ENCODE measurements at regions not wholly inside any gene's neighbourhood (a gene's known extent, or its start where the extent isn't known, plus 50 kb on each side); places are given as distances from the start of the nearest gene placed in this dataset.

DNA sequence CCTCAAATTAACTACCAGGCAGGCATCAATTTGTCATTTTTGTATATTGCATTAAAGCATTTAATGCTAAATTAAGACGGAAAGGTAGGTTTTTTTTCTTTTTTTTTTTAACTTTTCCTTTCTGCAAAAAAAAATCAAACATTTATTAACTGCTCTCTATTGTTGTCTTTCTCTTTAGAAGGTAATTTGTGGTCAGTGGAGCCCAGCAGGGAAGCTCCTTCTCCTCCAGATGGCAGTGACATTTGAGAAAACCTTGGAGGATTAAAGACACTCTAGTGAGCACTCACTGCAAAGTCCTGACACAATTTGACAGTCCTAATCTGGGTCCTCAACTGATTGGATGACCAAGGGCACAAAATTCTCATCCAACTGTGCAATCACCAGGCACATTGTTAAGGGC, 102.4 kb downstream of the SLIT2 start:
- peak; percentile 42 for DNase-seq

DNA sequence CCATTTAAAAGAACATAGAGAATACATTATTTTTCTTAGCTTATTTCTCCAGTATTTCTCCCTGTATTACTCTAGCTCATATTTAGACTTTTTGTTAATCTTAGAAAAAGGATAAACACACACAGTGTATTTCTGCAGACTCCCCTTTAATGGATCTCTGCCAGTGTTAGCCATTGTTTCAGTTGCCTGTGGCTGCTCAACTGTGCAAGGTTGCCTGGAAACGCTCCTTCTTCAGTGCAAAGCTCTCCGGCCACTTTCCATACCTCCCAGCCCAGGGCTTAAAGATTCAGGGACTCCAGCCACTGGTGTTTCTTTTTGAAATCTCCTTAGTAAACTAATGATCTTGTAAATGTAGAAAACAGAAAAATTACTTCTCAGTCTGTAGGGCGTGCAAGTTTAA, 104.9 kb downstream of the SLIT2 start:
- DNase-seq: peak; percentile 42

DNA sequence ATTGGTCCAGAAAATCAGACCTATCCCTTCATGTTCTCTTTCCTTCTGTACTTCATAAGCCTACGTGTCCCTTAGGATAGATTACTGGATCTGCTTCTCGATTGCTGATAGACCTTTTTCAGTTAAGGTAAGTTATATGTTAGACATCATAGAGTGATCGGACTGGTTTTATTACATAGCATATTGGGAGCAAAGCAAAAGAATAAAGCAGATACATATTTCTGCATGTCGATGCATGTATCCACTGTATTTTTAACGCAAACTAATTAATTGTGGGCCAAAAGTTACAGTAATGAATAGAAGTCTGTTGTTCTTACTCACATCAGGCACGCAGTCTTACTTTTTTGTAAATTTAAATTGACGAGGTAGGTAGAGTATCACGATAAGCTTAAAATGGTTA, 106.4 kb downstream of the SLIT2 start:
- no peak for DNase-seq

DNA sequence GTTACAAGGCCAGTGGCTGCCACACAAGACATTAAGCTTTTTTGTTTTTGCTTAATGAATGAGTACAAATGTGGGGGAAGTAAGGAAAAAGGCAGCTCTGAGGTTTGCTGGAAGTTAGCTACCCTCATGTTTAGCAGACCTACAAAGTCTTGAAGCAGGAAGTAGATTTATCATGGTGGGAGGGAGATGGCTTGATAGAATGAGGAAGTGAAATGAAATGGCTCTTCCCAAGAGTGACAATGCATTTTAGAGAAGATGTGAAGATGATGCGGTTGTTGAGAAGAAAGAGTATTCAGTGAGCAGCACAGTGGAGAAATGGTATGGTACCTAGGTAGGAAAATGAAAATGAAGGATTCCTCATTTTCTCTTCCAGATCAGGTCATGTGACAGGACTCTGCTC, 108.0 kb downstream of the SLIT2 start:
- no peak for DNase-seq

DNA sequence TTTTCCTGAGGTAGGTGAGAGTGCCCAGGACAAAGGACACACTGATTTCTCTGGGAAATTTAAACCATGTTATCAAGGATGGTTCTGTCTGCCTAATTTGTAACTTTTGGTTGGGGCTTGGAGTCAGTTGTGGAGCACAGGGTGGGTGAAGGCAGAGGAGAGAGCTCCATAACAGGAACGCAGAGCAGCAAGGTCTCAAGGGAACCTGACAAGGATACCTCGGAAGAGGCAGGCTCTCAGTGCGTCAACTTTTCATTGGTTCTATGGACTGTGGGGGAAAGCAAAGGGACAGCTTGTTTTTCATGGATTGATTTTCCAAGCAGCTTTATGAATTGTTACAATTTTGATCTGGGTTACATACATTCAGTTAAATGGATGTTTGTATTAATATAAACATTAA, 110.4 kb downstream of the SLIT2 start:
- DNase-seq: no peak

DNA sequence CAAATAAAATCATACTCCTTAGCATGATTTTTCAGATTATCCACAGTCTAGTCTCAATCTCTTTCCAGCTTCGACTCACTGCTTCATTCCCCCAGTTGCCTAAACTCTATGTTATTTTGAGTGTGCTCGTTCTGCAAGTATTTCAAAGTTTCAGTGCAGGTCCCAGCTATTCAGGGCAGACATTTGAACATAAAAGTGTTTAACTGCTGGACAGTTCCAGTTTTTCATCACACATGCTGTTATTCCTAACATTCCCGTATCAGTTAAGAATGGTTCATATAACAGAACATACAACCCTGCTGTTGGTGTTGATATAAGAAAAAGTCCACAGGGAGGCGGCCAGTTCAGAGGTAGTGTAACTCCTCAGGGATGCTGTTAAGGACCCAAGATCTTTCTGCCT, 113.3 kb downstream of the SLIT2 start:
- no peak for DNase-seq

DNA sequence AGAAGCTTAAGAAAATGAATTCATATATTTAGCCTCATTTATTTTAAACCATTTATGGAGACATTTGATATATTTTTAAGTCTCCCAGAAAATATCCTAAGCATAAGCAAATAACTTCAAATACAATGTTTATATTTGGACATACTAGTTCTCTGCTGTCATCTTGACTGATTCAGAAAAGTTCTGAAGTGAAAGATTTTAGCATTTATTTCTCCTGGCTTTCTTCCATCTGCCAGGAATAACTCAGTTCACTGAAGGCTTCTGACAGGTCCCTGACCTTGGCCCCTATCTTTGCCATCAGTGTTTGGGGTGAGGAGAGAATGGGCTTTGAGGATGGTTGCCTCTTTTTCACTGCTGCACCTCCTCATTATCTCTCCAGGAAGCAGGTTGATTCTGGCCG, 115.7 kb downstream of the SLIT2 start:
- DNase-seq: no peak

DNA sequence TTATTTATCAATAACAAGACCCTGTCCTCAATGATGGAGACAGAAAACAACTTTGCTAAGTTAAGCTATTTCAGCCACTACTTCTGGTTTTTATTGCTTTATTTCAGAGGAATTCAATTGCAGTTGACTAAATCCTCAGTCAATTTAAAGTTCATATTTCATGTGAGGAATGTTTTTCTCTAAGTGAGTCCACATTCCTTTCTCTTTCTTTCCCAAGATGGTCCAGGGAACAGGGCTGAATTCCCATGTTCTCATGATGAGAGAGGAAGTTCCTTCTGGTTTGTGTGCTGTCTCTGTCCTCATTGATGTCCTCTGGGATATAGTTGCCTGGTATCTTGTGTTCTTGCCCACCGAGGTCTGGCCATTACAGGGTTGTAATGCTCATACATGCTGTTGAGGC, 117.2 kb downstream of the SLIT2 start:
- no peak for DNase-seq

DNA sequence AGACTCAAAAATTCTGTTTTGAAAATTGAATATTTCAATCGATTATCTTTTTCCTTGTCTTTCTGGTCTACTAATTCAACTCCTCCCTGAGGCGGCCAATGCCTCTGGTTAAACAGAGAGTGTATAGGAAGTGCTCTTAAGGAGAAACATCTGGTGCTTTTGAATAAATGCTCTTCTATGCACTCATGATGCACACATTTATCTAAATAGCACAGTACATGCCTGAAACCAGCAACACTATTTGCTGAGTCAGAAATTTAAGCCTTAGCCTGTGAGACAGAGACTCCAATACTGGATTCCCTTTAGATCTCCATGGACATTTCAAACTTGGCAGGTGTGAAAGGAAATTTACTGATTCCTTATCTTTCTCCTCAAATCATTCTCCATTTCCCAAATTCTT, 118.6 kb downstream of the SLIT2 start:
- DNase-seq: no peak

DNA sequence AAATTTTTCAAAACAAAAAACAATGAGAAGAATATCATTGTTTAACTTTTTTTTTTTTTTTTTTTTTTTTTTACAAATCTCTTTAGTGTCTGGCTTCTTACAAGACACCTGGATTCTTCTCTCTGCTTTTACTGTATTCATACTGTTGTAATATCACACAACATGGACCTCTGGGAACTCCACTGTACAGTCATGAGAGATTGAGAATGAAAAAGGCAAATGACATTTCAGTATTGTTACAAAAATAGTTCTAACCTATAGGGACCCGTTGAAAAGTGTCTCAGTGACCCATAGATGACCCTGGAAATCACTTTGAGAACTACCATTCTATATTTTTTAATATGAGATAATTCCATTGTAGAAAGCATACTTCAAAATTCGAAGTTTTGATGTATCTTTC, 124.4 kb downstream of the SLIT2 start:
- DNase-seq: no peak

DNA sequence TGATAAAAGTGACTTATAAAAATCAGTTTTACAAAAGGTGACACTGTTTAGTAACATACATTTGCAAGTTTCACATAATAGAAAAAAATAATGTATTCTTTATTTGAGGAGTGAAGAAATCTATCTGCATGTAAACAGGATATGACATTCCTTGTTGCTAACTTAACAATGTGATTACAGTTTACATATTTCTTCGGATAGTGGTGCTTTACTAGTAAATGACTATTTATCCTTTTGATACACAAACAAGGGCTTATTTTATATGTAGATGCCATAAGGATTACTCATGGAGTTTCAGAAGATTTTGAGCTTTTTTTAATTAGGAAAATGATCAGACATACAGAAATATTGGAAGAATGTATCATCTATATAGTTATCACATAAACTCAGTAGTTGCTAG, 126.5 kb downstream of the SLIT2 start:
- DNase-seq: no peak

DNA sequence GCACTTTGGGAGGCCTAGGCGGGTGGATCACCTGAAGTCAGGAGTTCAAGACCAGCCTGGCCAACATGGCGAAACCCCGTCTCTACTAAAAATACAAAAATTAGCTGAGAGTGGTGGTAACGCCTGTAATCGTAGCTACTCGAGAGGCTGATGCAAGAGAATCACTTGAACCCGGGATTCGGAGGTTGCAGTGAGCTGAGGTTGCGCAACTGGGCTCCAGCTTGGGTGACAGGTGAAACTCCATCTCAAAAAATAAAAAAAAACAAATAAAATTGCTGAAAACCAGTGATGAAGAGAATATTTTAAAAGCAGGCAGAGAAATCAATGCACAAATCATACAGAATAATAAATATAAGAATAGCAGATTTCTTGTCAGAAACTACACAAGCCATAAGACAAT, 129.3 kb downstream of the SLIT2 start:
- no peak for DNase-seq

DNA sequence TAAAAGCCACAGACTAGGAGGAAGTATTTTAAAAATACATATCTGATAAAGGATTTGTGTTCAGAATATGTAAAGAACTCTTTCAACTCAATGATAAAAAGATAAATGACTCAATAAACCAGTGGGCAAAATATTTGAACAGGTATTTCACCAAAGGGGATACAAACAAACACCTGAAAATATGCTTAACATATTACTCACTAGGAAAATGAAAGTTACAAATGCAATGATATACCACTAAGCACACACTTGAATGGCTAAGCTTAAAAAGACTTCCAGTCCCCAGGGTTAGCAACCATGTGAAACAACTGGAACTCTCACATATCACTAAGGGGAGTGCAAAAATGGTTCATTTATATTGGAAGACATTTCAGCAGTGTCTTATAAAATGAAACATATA, 131.6 kb downstream of the SLIT2 start:
- DNase-seq: no peak

DNA sequence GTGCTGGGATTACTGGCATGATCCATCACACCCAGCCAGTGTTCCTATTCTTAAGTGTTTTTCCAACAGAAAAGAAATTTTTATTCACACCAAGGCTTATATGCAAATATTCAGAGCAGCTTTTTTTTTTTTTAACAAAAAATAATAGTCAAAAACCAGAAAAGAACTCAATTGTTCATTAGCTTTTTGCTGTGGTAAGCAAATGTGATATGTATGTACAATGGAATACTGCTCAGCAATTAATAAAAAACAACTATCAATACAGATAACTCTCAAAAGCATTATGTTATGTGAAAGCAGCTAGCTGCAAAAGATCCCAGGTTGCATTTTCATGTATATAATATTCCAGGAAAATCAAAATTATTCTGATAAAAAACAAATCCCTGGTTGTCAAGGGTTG, 132.3 kb downstream of the SLIT2 start:
- no peak for DNase-seq

DNA sequence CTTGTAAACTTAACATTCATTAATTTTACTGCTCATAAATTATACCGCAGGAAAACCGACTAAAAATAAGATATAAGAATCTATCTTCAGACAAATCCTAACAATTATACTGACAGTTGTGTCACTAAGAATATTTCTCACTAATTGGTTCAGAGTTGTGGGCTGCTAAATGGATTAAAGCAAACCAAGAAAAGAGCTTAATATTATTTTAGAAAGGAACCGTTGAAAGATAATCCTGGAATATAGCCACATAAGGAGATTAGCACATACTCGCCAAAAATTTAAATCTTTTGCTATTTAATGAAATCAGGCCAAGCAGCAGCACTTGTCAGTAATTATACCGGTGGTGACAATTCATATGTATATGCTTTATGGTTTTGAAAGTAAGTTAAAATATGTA, 132.8 kb downstream of the SLIT2 start:
- DNase-seq: no peak

DNA sequence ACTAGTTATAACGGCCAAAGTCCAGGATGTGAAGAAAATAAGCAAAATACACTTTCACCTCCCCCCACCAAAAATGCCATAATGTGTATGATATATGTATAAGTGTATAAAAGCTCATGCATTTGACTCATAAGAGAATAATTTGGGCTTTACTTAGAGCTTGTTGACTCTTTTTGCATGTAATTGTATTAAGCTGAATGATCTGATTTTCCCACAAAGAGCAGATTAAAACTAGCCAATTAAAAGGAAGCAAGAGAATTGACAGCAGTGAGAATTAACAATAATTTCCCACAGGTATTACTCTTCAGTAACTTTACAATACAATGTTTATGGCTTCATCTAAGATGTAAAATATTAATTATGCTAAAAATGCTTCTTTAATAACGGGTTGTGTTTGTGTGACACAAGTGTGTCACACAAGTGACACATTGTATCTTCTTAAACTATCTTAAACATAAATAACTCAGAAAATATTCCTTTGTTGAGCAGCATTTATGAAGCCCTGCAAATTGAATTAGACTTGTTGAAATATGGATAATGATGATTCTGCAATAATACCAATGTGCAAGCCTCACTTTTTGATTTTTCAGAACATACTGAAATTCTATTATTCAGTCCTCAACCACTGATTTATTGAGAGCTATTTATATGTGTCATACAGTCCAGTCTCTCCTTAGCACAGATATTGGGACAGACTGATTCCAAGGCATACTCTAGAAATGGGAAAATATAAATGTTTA, 134.5 kb downstream of the SLIT2 start:
- DNase-seq: no peak

DNA sequence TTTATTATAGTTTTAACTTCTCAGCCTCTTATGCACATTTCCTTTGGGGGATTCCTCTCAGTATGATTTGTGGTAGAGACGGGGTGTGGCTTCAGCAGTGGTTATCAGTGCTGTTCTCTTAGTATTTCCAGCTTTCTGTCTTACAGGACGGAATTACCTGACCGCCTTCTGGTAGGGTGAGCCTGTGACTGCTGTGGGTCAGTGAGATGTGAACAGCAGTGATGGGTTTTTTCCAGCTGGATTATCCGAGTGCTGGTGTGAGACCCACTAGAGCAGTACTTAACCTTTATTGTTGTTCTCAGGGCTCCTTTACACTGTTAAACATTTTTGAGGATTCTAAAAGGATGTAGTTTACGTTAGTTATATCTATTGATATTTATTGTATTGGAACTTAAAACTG, 135.2 kb downstream of the SLIT2 start:
- DNase-seq: no peak

DNA sequence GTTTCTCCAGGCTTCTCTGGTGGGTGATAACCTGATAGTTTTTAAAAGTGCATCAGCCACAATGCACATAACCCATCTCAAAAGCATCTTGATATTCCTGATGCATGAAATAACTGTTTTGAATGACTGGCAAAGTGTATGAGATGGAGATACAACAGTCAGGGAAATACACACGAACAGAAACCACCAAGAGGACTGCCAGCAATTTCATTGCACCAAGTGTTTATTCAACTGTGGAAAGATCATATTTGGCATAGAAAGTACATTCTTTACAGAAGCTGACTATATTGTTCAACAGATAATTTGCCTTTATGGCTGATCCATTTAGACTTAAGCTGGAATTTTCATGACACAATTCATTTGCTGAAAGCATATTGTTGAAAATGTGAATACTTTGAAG, 139.5 kb downstream of the SLIT2 start:
- DNase-seq: no peak

DNA sequence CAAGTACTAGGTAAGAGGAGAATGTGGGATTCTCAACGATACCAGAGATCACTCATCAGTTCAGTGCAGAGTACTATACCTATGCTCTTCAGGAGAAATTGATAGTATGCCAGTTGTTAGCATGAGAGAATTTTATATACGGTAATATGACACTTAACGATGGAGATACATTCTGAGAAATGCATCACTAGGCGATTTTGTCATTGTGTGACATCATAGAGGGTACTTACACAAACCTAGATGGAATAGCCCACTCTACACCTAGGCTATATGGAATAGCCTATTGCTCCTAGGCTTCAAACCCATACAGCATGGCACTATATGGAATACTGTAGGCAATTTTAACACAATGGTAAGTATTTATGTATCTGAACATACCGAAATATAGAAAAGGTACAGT, 140.2 kb downstream of the SLIT2 start:
- no peak for DNase-seq

DNA sequence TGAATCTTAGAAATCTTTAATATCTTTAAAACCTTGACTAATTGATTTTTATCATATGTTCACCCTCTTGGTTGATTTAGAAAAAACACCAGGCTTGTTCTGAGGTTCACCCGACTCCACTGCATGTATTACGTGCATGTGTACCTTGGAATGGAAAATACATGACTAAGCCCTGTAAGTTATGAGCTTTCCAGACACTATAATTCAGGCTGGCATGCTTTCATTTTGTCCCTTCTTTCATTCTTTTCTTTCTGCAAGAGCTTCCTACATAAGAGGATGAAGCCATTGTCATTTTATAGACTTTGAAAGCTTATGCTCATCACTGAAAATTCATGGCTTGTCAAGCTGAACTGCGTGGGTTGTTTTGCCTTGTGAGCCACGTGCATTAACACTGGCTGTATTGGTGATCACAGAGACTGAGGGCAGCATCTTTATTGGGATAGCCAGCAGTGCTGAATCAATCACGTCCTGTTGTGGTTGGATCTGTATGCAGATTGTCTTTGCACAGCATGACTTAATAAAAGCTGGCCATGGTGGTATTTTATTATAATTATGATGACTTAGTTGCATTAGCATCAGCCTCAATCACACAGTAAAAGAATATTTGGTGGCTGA, 141.9 kb downstream of the SLIT2 start:
- no peak for DNase-seq

DNA sequence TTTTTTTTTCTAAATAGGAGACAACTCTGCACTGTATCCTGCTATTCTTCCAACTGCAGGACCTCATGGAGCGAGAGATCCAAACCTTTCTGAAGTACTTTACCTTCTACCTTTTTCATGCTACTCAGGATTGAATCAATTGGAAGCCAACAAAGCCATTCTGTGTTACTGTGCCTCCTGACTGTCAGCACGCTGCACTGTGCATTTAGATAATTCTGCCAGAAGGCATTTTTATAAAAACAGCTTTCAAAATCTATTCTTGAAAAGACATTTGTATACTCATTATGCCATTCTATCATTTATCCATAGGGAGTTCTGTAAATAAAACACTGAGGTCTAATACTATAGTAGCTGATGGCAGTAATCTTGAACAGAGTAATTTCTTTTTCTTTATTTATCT, 142.8 kb downstream of the SLIT2 start:
- peak; percentile 63 for DNase-seq

DNA sequence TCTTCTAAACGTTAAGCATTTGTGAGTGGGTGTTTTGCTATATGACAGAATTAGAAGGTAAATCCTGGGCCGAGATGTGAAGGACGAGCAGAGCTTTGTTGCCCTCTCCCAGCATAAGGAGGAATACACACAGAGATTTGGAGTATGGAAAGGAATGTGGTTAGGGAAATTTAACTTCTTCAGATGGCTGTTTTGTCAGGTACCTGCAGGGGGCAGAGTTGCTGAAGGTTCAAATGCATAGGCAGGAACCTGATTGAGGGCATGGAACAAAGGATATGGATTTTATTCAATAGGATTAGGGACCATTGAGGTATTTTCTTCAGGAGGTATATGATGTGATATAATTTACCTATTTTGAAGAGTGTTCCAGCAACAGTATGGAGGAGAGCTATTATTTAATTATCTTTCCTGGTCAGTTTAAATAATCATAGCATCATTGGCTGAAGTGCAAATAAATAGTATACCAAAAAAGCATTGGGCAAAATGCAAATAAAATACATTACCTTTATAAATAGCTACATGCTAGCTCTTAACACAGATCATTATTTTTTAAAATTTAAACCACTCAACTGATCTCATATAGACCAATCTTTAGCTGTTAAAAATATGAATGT, 143.6 kb downstream of the SLIT2 start:
- peak; percentile 41 for DNase-seq

DNA sequence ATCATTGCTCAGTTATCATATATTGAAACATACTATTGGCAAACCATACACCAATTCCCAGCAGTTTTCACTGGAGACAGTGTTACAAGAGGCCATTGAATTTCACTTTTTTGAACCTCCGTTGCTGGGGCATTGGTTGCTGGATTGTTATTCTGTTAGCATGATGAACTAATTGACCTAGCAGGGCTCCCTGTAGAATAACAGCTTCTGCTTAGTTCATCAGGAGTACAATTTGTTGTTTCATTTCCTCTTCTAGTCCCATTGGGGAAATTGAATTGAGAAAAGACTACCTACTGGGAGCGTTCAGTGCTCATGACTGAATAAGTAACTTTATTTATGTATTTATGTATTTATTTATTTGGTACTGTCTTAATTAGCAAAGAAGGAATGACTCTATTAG, 151.6 kb downstream of the SLIT2 start:
- no peak for DNase-seq

DNA sequence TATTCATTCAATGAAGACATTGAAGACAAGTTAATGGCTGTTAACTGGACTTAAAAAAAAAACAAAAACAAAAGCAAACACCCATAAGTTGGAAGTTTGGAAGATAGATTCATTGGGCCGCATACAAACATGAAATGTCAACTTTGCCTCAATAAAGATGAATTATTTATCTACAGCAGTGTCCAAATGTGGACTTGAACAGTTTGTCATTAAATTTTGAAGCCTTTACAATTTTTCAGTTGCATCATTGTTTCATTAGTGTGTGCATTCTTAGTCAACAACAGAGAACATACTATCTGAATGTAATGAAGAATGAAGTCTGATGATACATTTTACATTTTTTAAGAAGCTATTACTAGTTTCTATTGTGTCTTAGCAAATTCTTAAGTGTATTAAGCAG, 152.1 kb downstream of the SLIT2 start:
- no peak for DNase-seq

DNA sequence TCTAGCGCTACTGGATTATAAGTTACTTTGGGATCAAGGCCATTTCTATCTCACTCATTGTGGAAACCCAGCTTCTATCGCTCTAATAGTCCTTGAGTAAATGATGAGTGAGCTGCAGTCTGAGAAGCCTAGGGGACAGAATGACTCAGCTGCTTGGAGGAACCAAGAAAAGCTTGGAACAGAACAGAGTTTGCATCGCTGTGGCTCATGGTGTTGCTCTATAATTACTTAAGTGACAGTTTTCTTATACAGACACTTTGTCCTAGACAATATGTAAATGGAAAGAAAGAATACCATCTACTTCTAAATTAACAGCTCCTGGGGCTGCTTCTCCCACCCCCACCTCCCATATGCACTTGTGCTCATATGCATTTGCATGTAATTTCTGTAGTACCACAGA, 156.9 kb downstream of the SLIT2 start:
- no peak for DNase-seq

Measured in NCI-H2227 treated with DMSO at 0.1 percent for 48 hours (cell line).